ENCODE measurements at regions not wholly inside any gene's neighbourhood (a gene's known extent, or its start where the extent isn't known, plus 50 kb on each side); places are given as distances from the start of the nearest gene placed in this dataset.

DNA sequence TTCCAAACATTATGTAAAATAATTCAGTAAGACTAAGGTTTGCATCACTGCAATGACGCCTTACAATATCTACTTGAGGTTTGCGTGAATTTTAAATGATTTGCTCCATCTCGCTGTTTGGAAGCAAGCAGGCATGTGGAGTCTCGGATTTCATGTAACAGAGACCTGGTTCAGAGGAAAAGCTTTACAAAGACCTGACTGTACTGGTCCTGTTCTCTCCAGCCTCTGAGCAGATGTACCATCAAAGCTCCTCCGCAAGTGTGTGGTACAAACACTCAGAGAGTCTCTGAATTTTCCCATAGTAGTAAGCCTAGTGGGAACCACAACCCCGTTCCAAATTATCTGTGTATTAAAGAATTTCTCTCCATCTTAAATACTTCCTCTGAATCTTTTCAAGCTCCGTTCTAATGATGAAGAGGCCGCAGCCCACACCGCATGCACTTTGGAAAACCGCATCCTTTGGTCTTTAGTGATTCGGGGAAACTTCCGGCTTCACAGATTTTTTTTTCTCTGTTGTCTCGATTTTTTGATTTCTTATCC, 728.1 kb upstream of the SOX11 start:
- Histone ChIP-seq H3K4me3 (ENCODE audit: insufficient read depth, low read length) (no peak overlapping the region), H3K4me1 (ENCODE audit: insufficient read depth, low read length) (no peaks in the 10 kb centered on the region), H3K4me2 (ENCODE audit: insufficient read depth, low read length) (no peak overlapping the region), H2AFZ (ENCODE audit: low read length) (no peak overlapping the region), H3K36me3 (ENCODE audit: insufficient read depth, low read length) (no peaks in the 10 kb centered on the region), H3K9me3 (ENCODE audit: low read depth, low read length) (peaks cover 2% of the 10 kb centered on the region), H3K79me2 (ENCODE audit: insufficient read depth, low read length) (no peaks in the 10 kb centered on the region), H3K27ac (ENCODE audit: low read depth, low read length) (no peak overlapping the region), H4K20me1 (ENCODE audit: insufficient read depth, low read length) (no peaks in the 10 kb centered on the region), H3K27me3 (ENCODE audit: insufficient read depth, low read length) (no peaks in the 10 kb centered on the region)
- no peak for DNase-seq (ENCODE audit: insufficient read length, low spot score, missing footprints)
- TF ChIP-seq CTCF (IDR thresholded peaks at IDR 0.05; ENCODE audit: extremely low read depth, low read depth, low read length) = no peak

GRCh38 chr2:4964579-4964978, 727.6 kb upstream of the SOX11 start:
- TF ChIP-seq CTCF (IDR thresholded peaks at IDR 0.05; ENCODE audit: extremely low read depth, low read depth, low read length) = no peak
- Histone ChIP-seq H3K36me3 (ENCODE audit: insufficient read depth, low read length) (no peaks in the 10 kb centered on the region), H3K4me1 (ENCODE audit: insufficient read depth, low read length) (no peaks in the 10 kb centered on the region), H3K9me3 (ENCODE audit: low read depth, low read length) (peaks cover 2% of the 10 kb centered on the region), H3K4me2 (ENCODE audit: insufficient read depth, low read length) (no peak overlapping the region), H2AFZ (ENCODE audit: low read length) (no peak overlapping the region), H3K27ac (ENCODE audit: low read depth, low read length) (no peak overlapping the region), H3K4me3 (ENCODE audit: insufficient read depth, low read length) (no peak overlapping the region), H4K20me1 (ENCODE audit: insufficient read depth, low read length) (no peaks in the 10 kb centered on the region), H3K79me2 (ENCODE audit: insufficient read depth, low read length) (no peaks in the 10 kb centered on the region), H3K27me3 (ENCODE audit: insufficient read depth, low read length) (no peaks in the 10 kb centered on the region)
- DNase-seq (ENCODE audit: insufficient read length, low spot score, missing footprints) = no peak

- no peaks in the 10 kb centered on the region for H4K20me1 ChIP-seq (ENCODE audit: insufficient read depth, low read length)
- DNase-seq (ENCODE audit: insufficient read length, low spot score, missing footprints) = no peak
- no peaks in the 10 kb centered on the region for H3K36me3 ChIP-seq (ENCODE audit: insufficient read depth, low read length)
- no peak for TF ChIP-seq CTCF (IDR thresholded peaks at IDR 0.05; ENCODE audit: extremely low read depth, low read depth, low read length)
- no peak overlapping the region for H3K4me2 ChIP-seq (ENCODE audit: insufficient read depth, low read length)
- no peaks in the 10 kb centered on the region for H3K79me2 ChIP-seq (ENCODE audit: insufficient read depth, low read length)
- H3K9me3 ChIP-seq (ENCODE audit: low read depth, low read length) = peaks cover 2% of the 10 kb centered on the region
- no peak overlapping the region for H2AFZ ChIP-seq (ENCODE audit: low read length)
- H3K27ac ChIP-seq (ENCODE audit: low read depth, low read length) = no peak overlapping the region
- H3K4me1 ChIP-seq (ENCODE audit: insufficient read depth, low read length) = no peaks in the 10 kb centered on the region
- H3K4me3 ChIP-seq (ENCODE audit: insufficient read depth, low read length) = no peak overlapping the region
- H3K27me3 ChIP-seq (ENCODE audit: insufficient read depth, low read length) = no peaks in the 10 kb centered on the region
Observed at GRCh38 chr2:4965556-4966320, 726.4 kb upstream of the SOX11 start.

GRCh38 chr2:4967206-4967605, 725.0 kb upstream of the SOX11 start:
- Histone ChIP-seq H3K4me1 (ENCODE audit: insufficient read depth, low read length) (no peaks in the 10 kb centered on the region), H3K79me2 (ENCODE audit: insufficient read depth, low read length) (no peaks in the 10 kb centered on the region), H3K4me2 (ENCODE audit: insufficient read depth, low read length) (no peak overlapping the region), H3K36me3 (ENCODE audit: insufficient read depth, low read length) (no peaks in the 10 kb centered on the region), H3K27ac (ENCODE audit: low read depth, low read length) (no peak overlapping the region), H2AFZ (ENCODE audit: low read length) (no peak overlapping the region), H3K27me3 (ENCODE audit: insufficient read depth, low read length) (no peaks in the 10 kb centered on the region), H3K4me3 (ENCODE audit: insufficient read depth, low read length) (no peak overlapping the region), H4K20me1 (ENCODE audit: insufficient read depth, low read length) (no peaks in the 10 kb centered on the region), H3K9me3 (ENCODE audit: low read depth, low read length) (no peaks in the 10 kb centered on the region)
- TF ChIP-seq CTCF (IDR thresholded peaks at IDR 0.05; ENCODE audit: extremely low read depth, low read depth, low read length) = no peak
- no peak for DNase-seq (ENCODE audit: insufficient read length, low spot score, missing footprints)
